MCF 10A (cell line): ENCODE measurements at regions not wholly inside any gene's neighbourhood (a gene's known extent, or its start where the extent isn't known, plus 50 kb on each side); places are given as distances from the start of the nearest gene placed in this dataset.
"Not testable (repeated sequence)": the region's sequence is repeated elsewhere in the genome, so short reads cannot be mapped to it uniquely, and the experiment has no call there.

Source experiments
- BruUV-seq: library from RNA; stranded (reverse); fragments of 400-500 nt; replicated peaks from 2 replicates; lab custom pipeline; 2021; lab: Mats Ljungman, UMichigan
- CTCF ChIA-PET: fragments of 300-600 bp; sonication (Branson Sonifier 250); formaldehyde crosslinking; extraction: SDS; loops from one replicate; lab custom pipeline; 2021; ENCODE audit warnings: antibody characterized with exemption, inconsistent platforms; lab: Yijun Ruan, JAX
- POLR2A ChIA-PET: fragments of 300-600, 350-650 bp; sonication (Branson Sonifier 250); formaldehyde crosslinking; extraction: SDS; loops from one replicate; lab custom pipeline; 2020; ENCODE audit warnings: antibody characterized with exemption, inconsistent platforms; lab: Yijun Ruan, JAX
- DNase-seq: peaks from one replicate; pipeline ENCODE4 v3.0.0-alpha.2; 2018; ENCODE audit not compliant: unreplicated experiment
- H3K27ac Mint-ChIP-seq: one replicate; pipeline ENCODE4 v1.8.0; 2022; ENCODE audit warnings: mild to moderate bottlenecking, low read depth, mixed read lengths; ENCODE audit not compliant: unreplicated experiment
- H3K27me3 Mint-ChIP-seq: one replicate; pipeline ENCODE4 v1.8.0; 2022; ENCODE audit warnings: mixed read lengths; ENCODE audit not compliant: insufficient read depth, unreplicated experiment
- H3K36me3 Mint-ChIP-seq: one replicate; pipeline ENCODE4 v1.8.0; 2022; ENCODE audit warnings: mild to moderate bottlenecking, moderate library complexity, mixed read lengths; ENCODE audit not compliant: insufficient read depth, unreplicated experiment
- H3K4me1 Mint-ChIP-seq: one replicate; pipeline ENCODE4 v1.8.0; 2022; ENCODE audit warnings: mixed read lengths; ENCODE audit not compliant: insufficient read depth, unreplicated experiment
- H3K4me3 Mint-ChIP-seq: one replicate; pipeline ENCODE4 v1.8.0; 2022; ENCODE audit warnings: mild to moderate bottlenecking, moderate library complexity, mixed read lengths; ENCODE audit not compliant: unreplicated experiment
- H3K9me3 Mint-ChIP-seq: one replicate; pipeline ENCODE4 v1.8.0; 2022; ENCODE audit warnings: mixed read lengths; ENCODE audit not compliant: unreplicated experiment
- CTCF ChIP-seq: fragments of 200-600 bp; IDR thresholded peaks from one replicate; pipeline ENCODE4 v1.8.0; 2022; ENCODE audit warnings: antibody characterized with exemption, mild to moderate bottlenecking; ENCODE audit not compliant: unreplicated experiment
- intact Hi-C: fragments of 100-400 bp; cut with micrococcal nuclease; formaldehyde crosslinking; loops from 2 replicates; pipeline ENCODE4 v1.14.1; 2022

- no peak overlapping the region for H3K27ac Mint-ChIP-seq
- peaks cover 6% of the 10 kb centered on the region for H3K4me1 Mint-ChIP-seq
- no peaks in the 10 kb centered on the region for H3K9me3 Mint-ChIP-seq
- POLR2A ChIA-PET: no interaction called here
- intact Hi-C loops: no loop called here
- CTCF ChIA-PET: interaction anchor here (0.6 to 3.4 kb wide), 11 partner anchors 9 to 921 kb away, joined by 3 to 25 read pairs (median 5); no protein-coding TSS in a partner anchor
- H3K36me3 Mint-ChIP-seq: no peaks in the 10 kb centered on the region
- BruUV-seq: no TSS peak
- DNase-seq: no peak
- no peak for TF ChIP-seq CTCF
- H3K4me3 Mint-ChIP-seq: no peak overlapping the region
- H3K27me3 Mint-ChIP-seq: peaks cover 1% of the 10 kb centered on the region
These were observed 386.0 kb downstream of the DAD1 start for GRCh38 chr14:22203036-22203435.

- Mint-ChIP-seq H3K9me3 (no peaks in the 10 kb centered on the region), H3K4me3 (no peak overlapping the region), H3K27ac (no peak overlapping the region), H3K4me1 (peaks cover 6% of the 10 kb centered on the region), H3K27me3 (peaks cover 9% of the 10 kb centered on the region), H3K36me3 (no peaks in the 10 kb centered on the region)
- BruUV-seq: no TSS peak
- no peak for DNase-seq
- ChIA-PET POLR2A (no interaction called here), CTCF (interaction anchor here (0.6 to 3.4 kb wide), 20 partner anchors 10 to 1086 kb away, joined by 3 to 25 read pairs (median 4); no protein-coding TSS in a partner anchor)
- TF ChIP-seq CTCF: no peak
- intact Hi-C loops: no loop called here
These were observed 386.7 kb downstream of the DAD1 start for GRCh38 chr14:22202313-22202712.

GRCh38 chr14:22200977-22201605 is 387.9 kb downstream of the DAD1 start:
- peaks cover 12% of the 10 kb centered on the region for H3K27me3 Mint-ChIP-seq

GRCh38 chr14:22200131-22200530 is 388.9 kb downstream of the DAD1 start:
- peaks cover 12% of the 10 kb centered on the region for H3K27me3 Mint-ChIP-seq
- H3K36me3 Mint-ChIP-seq, intact Hi-C loops, H3K4me1 Mint-ChIP-seq, H3K4me3 Mint-ChIP-seq, POLR2A ChIA-PET, H3K9me3 Mint-ChIP-seq, H3K27ac Mint-ChIP-seq, BruUV-seq, DNase-seq: not testable (repeated sequence)
- CTCF ChIA-PET: interaction anchor here (0.6 to 3.4 kb wide), 14 partner anchors 9 to 175 kb away, joined by 3 to 25 read pairs (median 6); no protein-coding TSS in a partner anchor

More at GRCh38 chr14:22200977-22201605, 387.9 kb downstream of the DAD1 start:
- POLR2A ChIA-PET: interaction anchor here (0.6 to 0.9 kb wide), 4 partner anchors 66 to 612 kb away, joined by 3 read pairs; no protein-coding TSS in a partner anchor
- Mint-ChIP-seq H3K4me1 (peaks cover 6% of the 10 kb centered on the region), H3K4me3 (no peak overlapping the region), H3K36me3 (no peaks in the 10 kb centered on the region), H3K9me3 (no peaks in the 10 kb centered on the region), H3K27ac (no peak overlapping the region)
- CTCF ChIA-PET: interaction anchor here (0.6 to 3.4 kb wide), 54 partner anchors 8 to 427 kb away, joined by 3 to 25 read pairs (median 4); no protein-coding TSS in a partner anchor
- intact Hi-C loops: loop anchor here (1.0 kb wide), 2 partner anchors 76 to 89 kb away; no protein-coding TSS in a partner anchor
- peak; percentile 57 for DNase-seq
- TF ChIP-seq CTCF: peak; percentile 64
- BruUV-seq: no TSS peak
